Panc1 (cell line): ENCODE measurements at regions not wholly inside any gene's neighbourhood (a gene's known extent, or its start where the extent isn't known, plus 50 kb on each side); places are given as distances from the start of the nearest gene placed in this dataset.

Experiments used
- CTCF ChIP-seq: fragments of 450-650 bp; IDR thresholded peaks from 2 replicates; pipeline ENCODE4 v1.5.1; 2017; ENCODE audit warnings: mild to moderate bottlenecking
- REST ChIP-seq, 2 experiments: IDR thresholded peaks; 2 replicates each; pipeline ENCODE4 v1.6.1; 2011 to 2012; ENCODE audit warnings: low read depth in 2 of 2, control low read depth in 1 of 2, low read length in 1 of 2, mild to moderate bottlenecking in 1 of 2, moderate library complexity in 1 of 2; ENCODE audit not compliant: insufficient read depth in 1 of 2
- SIN3A ChIP-seq: IDR thresholded peaks from 2 replicates; pipeline ENCODE4 v1.6.1; 2012; ENCODE audit warnings: low read depth, mild to moderate bottlenecking, low read length, moderate library complexity, borderline replicate concordance; ENCODE audit not compliant: insufficient read depth

DNA sequence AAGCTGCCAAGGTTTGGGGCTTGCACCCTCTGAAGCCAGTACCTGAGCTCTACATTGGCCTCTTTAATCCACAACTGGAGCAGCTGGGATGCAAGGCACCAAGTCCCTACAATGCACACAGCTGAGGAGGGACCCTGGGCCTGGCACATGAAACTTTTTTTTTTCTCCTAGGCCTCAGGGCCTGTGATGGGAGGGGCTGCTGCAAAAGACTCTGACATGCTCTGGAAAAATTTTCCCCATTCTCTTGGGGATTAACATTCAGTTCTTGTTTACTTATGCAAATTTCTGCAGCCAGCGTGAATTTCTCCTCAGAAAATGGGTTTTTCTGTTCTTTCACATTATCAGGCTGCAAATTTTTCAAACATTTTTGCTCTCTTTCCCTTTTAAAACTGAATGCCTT lies 1072.2 kb downstream of the BRINP3 start:
- TF ChIP-seq REST (IDR thresholded peaks at IDR 0.05; ENCODE audit: insufficient read depth in 1 of 2, low read depth in 2 of 2, low read length in 1 of 2) = no peak
- no peak for TF ChIP-seq CTCF
- no peak for TF ChIP-seq SIN3A
